ENCODE measurements at regions not wholly inside any gene's neighbourhood (a gene's known extent, or its start where the extent isn't known, plus 50 kb on each side); places are given as distances from the start of the nearest gene placed in this dataset.
"Not testable (repeated sequence)": the region's sequence is repeated elsewhere in the genome, so short reads cannot be mapped to it uniquely, and the experiment has no call there.

- Mint-ChIP-seq H3K4me1 (peaks cover 0 to 17% (median 6%) of the 10 kb centered on the region in 4 donors), H3K36me3 (peaks cover 0 to 5% (median 0%) of the 10 kb centered on the region in 3 donors), H3K4me3 (peak overlapping the region in 1 of 10 donors; percentile 6), H3K27me3 (peaks cover 17 to 55% (median 33%) of the 10 kb centered on the region in 5 donors), H3K9me3 (peaks cover 0 to 13% (median 0%) of the 10 kb centered on the region in 9 donors), H3K27ac (no peak overlapping the region)
- ATAC-seq: no peak
- POLR2A ChIA-PET: no interaction called here
- DNase-seq: no peak
These were observed 67.8 kb upstream of the CHRNB4 start for GRCh38 chr15:78708713-78709260.

- Mint-ChIP-seq H3K4me1 (peaks cover 0 to 17% (median 6%) of the 10 kb centered on the region in 4 donors), H3K27me3 (peaks cover 22 to 57% (median 36%) of the 10 kb centered on the region in 5 donors), H3K9me3 (peaks cover 0 to 13% (median 0%) of the 10 kb centered on the region in 9 donors)
- H3K4me3 Mint-ChIP-seq, H3K27ac Mint-ChIP-seq, POLR2A ChIA-PET, H3K36me3 Mint-ChIP-seq, ATAC-seq, DNase-seq: not testable (repeated sequence)
These were observed 65.6 kb upstream of the CHRNB4 start for GRCh38 chr15:78706481-78707235.

- peaks cover 0 to 13% (median 0%) of the 10 kb centered on the region in 9 donors for H3K9me3 Mint-ChIP-seq
- H3K36me3 Mint-ChIP-seq, DNase-seq, H3K4me3 Mint-ChIP-seq, H3K4me1 Mint-ChIP-seq, H3K27ac Mint-ChIP-seq, ATAC-seq, POLR2A ChIA-PET: not testable (repeated sequence)
- peaks cover 16 to 48% (median 34%) of the 10 kb centered on the region in 5 donors for H3K27me3 Mint-ChIP-seq
These were observed 62.5 kb upstream of the CHRNB4 start for GRCh38 chr15:78703334-78704056.

GRCh38 chr15:78702609-78703333 is 61.8 kb upstream of the CHRNB4 start:
- Mint-ChIP-seq H3K4me3 (no peak overlapping the region), H3K27ac (no peak overlapping the region), H3K27me3 (peaks cover 15 to 40% (median 28%) of the 10 kb centered on the region in 5 donors), H3K36me3 (peaks cover 0 to 5% (median 0%) of the 10 kb centered on the region in 3 donors), H3K9me3 (peaks cover 0 to 13% (median 0%) of the 10 kb centered on the region in 9 donors), H3K4me1 (peaks cover 0 to 8% (median 4%) of the 10 kb centered on the region in 4 donors)
- ATAC-seq: no peak
- POLR2A ChIA-PET: no interaction called here
- no peak for DNase-seq

- Mint-ChIP-seq H3K27me3 (peaks cover 0 to 15% (median 9%) of the 10 kb centered on the region in 5 donors), H3K36me3 (no peaks in the 10 kb centered on the region), H3K9me3 (no peaks in the 10 kb centered on the region), H3K4me1 (no peaks in the 10 kb centered on the region), H3K4me3 (no peak overlapping the region), H3K27ac (no peak overlapping the region)
- POLR2A ChIA-PET: no interaction called here
- DNase-seq: no peak
- ATAC-seq: no peak
These were observed 56.4 kb upstream of the CHRNB4 start for GRCh38 chr15:78697449-78697848.

GRCh38 chr15:78696436-78696835 is 55.4 kb upstream of the CHRNB4 start:
- no peaks in the 10 kb centered on the region for H3K4me1 Mint-ChIP-seq
- ATAC-seq: no peak
- no peaks in the 10 kb centered on the region for H3K36me3 Mint-ChIP-seq
- no peak for DNase-seq
- peaks cover 0 to 11% (median 2%) of the 10 kb centered on the region in 5 donors for H3K27me3 Mint-ChIP-seq
- no peaks in the 10 kb centered on the region for H3K9me3 Mint-ChIP-seq
- POLR2A ChIA-PET: no interaction called here
- no peak overlapping the region for H3K4me3 Mint-ChIP-seq
- no peak overlapping the region for H3K27ac Mint-ChIP-seq

GRCh38 chr15:78695854-78696253 is 54.8 kb upstream of the CHRNB4 start:
- Mint-ChIP-seq H3K4me3 (no peak overlapping the region), H3K27ac (no peak overlapping the region), H3K27me3 (peaks cover 0 to 8% (median 1%) of the 10 kb centered on the region in 5 donors), H3K4me1 (no peaks in the 10 kb centered on the region), H3K9me3 (no peaks in the 10 kb centered on the region), H3K36me3 (no peaks in the 10 kb centered on the region)
- no peak for ATAC-seq
- no peak for DNase-seq
- POLR2A ChIA-PET: no interaction called here

- H3K27me3 Mint-ChIP-seq: peaks cover 0 to 8% (median 1%) of the 10 kb centered on the region in 5 donors
- POLR2A ChIA-PET: no interaction called here
- no peaks in the 10 kb centered on the region for H3K9me3 Mint-ChIP-seq
- no peaks in the 10 kb centered on the region for H3K4me1 Mint-ChIP-seq
- ATAC-seq (no peak), DNase-seq (no peak)
- H3K27ac Mint-ChIP-seq: no peak overlapping the region
- H3K36me3 Mint-ChIP-seq: no peaks in the 10 kb centered on the region
- H3K4me3 Mint-ChIP-seq: no peak overlapping the region
These were observed 54.1 kb upstream of the CHRNB4 start for GRCh38 chr15:78695046-78695671.

- POLR2A ChIA-PET: no interaction called here
- no peak for ATAC-seq
- no peaks in the 10 kb centered on the region for H3K9me3 Mint-ChIP-seq
- H3K36me3 Mint-ChIP-seq: no peaks in the 10 kb centered on the region
- no peak for DNase-seq
- H3K4me1 Mint-ChIP-seq: no peaks in the 10 kb centered on the region
- H3K4me3 Mint-ChIP-seq: no peak overlapping the region
- H3K27me3 Mint-ChIP-seq: peaks cover 0 to 6% (median 0%) of the 10 kb centered on the region in 5 donors
- H3K27ac Mint-ChIP-seq: no peak overlapping the region
These were observed 50.9 kb upstream of the CHRNB4 start for GRCh38 chr15:78691851-78692421.

GRCh38 chr15:78691167-78691850 is 50.3 kb upstream of the CHRNB4 start:
- Mint-ChIP-seq H3K4me3 (no peak overlapping the region), H3K9me3 (no peaks in the 10 kb centered on the region), H3K4me1 (no peaks in the 10 kb centered on the region), H3K27me3 (peaks cover 0 to 6% (median 0%) of the 10 kb centered on the region in 5 donors), H3K36me3 (no peaks in the 10 kb centered on the region), H3K27ac (no peak overlapping the region)
- ATAC-seq: no peak
- POLR2A ChIA-PET: no interaction called here
- no peak for DNase-seq

Measured in naive thymus-derived CD8-positive, alpha-beta T cell (primary cell).